K562 (cell line): ENCODE measurements at regions not wholly inside any gene's neighbourhood (a gene's known extent, or its start where the extent isn't known, plus 50 kb on each side); places are given as distances from the start of the nearest gene placed in this dataset.

Source experiments
- BCL6 ChIP-seq: fragments of 250-450 bp; sonication (Bioruptor Pico); IDR thresholded peaks from 2 replicates; pipeline ENCODE4 v1.4.0; 2020
- CREBBP ChIP-seq: IDR thresholded peaks from one replicate; pipeline ENCODE4 v1.6.1; 2012; ENCODE audit warnings: low read depth, mild to moderate bottlenecking, control low read depth, inconsistent platforms, low read length
- CSDE1 ChIP-seq, 2 experiments: fragments of 450-650 bp; IDR thresholded peaks; 2 replicates each; pipeline ENCODE4 v1.6.1; 2016; ENCODE audit warnings: mild to moderate bottlenecking in 1 of 2
- HDAC1 ChIP-seq, 2 experiments: fragments of 450-650 bp; IDR thresholded peaks; 2 replicates each; pipeline ENCODE4 v1.6.1; 2016 to 2017; ENCODE audit warnings: inconsistent platforms in 1 of 2, mild to moderate bottlenecking in 1 of 2, moderate library complexity in 1 of 2
- POLR2AphosphoS5 ChIP-seq: IDR thresholded peaks from 2 replicates; pipeline ENCODE4 v1.6.1; 2011; ENCODE audit warnings: mild to moderate bottlenecking, low read depth, low read length, moderate library complexity; ENCODE audit not compliant: control insufficient read depth, insufficient read depth
- RAD21 ChIP-seq, 2 experiments: fragments of 250-450 bp in 1 of 2; fragments of 450-650 bp in 1 of 2; sonication (Bioruptor Pico) in 1 of 2; formaldehyde crosslinking in 1 of 2; IDR thresholded peaks in 1 of 2; conservative IDR thresholded peaks in 1 of 2; 2 replicates each; pipeline versions ENCODE4 v1.4.0 to v1.8.0; 2020 to 2022; ENCODE audit warnings: mild to moderate bottlenecking in 2 of 2, moderate library complexity in 1 of 2
- RNF2 ChIP-seq: sonication (generic); IDR thresholded peaks from 2 replicates; pipeline ENCODE4 v1.6.1; 2016
- ZBTB11 ChIP-seq, 3 experiments: fragments of 200-800 bp in 1 of 3; fragments of 250-450 bp in 1 of 3; fragments of 450-650 bp in 1 of 3; sonication (Bioruptor Pico) in 1 of 3; sonication (Bioruptor generic) in 1 of 3; formaldehyde crosslinking in 1 of 3; IDR thresholded peaks; 2 replicates each; pipeline versions ENCODE4 v1.6.1 to v1.8.0; 2016 to 2022; ENCODE audit warnings: mild to moderate bottlenecking in 2 of 3, missing genetic modification characterization in 2 of 3, missing compliant biosample characterization in 1 of 3, moderate library complexity in 1 of 3
- ZFP91 ChIP-seq: sonication (generic); formaldehyde crosslinking; IDR thresholded peaks from 2 replicates; pipeline ENCODE4 v1.8.0; 2022; ENCODE audit warnings: mild to moderate bottlenecking, missing genetic modification reagents
- ZNF133 ChIP-seq: fragments of 250-450 bp; sonication (Bioruptor Pico); IDR thresholded peaks from 2 replicates; pipeline ENCODE4 v1.4.0; 2020; ENCODE audit warnings: mild to moderate bottlenecking
- ZNF512 ChIP-seq: IDR thresholded peaks from 2 replicates; pipeline ENCODE4 v1.6.1; 2016; ENCODE audit warnings: missing genetic modification characterization, missing compliant biosample characterization
- TF ChIP-seq, protein P1 (sequence below), 2 experiments: IDR thresholded peaks; 2 replicates each; pipeline ENCODE4 v1.6.1; 2012; ENCODE audit warnings: improper control_type of control experiment in 2 of 2, low read depth in 2 of 2, low read length in 2 of 2, borderline replicate concordance in 1 of 2
- TF ChIP-seq, protein P2 (sequence below): fragments of 450-650 bp; formaldehyde crosslinking; IDR thresholded peaks from 2 replicates; pipeline ENCODE4 v1.4.0; 2020; ENCODE audit warnings: mild to moderate bottlenecking, mixed read lengths
- TF ChIP-seq, protein P3 (sequence below), 3 experiments: IDR thresholded peaks in 2 of 3; conservative IDR thresholded peaks in 1 of 3; 2 replicates each; pipeline ENCODE4 v1.5.1; 2011 to 2012; ENCODE audit warnings: low read length in 3 of 3, mild to moderate bottlenecking in 3 of 3, control low read depth in 2 of 3, improper control_type of control experiment in 1 of 3, inconsistent platforms in 1 of 3, low read depth in 1 of 3, mixed read lengths in 1 of 3, moderate library complexity in 1 of 3; ENCODE audit not compliant: insufficient read depth in 2 of 3

DNA sequence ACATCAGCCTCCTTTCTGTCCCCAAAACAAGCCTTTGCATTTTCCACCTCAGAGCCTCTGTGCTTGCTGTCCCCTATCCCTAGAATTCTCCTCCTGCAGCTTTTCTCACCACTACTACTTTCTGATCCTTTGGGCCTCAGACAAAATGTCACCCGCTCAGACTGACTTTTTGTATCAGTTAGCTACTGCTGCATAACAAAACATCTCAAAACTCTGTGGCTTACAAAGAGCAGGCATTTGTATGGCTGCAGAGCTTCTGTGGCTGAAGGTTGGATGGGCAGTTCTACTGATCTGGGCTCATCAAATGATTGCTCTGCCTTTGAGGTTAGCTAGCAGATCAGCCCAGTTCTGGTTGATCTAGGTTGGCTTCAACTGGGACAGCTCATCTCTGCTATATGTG is 248.7 kb downstream of the MN1 start:
- no peak for TF ChIP-seq POLR2AphosphoS5
- no peak for TF ChIP-seq BCL6
- TF ChIP-seq, protein P1, sequence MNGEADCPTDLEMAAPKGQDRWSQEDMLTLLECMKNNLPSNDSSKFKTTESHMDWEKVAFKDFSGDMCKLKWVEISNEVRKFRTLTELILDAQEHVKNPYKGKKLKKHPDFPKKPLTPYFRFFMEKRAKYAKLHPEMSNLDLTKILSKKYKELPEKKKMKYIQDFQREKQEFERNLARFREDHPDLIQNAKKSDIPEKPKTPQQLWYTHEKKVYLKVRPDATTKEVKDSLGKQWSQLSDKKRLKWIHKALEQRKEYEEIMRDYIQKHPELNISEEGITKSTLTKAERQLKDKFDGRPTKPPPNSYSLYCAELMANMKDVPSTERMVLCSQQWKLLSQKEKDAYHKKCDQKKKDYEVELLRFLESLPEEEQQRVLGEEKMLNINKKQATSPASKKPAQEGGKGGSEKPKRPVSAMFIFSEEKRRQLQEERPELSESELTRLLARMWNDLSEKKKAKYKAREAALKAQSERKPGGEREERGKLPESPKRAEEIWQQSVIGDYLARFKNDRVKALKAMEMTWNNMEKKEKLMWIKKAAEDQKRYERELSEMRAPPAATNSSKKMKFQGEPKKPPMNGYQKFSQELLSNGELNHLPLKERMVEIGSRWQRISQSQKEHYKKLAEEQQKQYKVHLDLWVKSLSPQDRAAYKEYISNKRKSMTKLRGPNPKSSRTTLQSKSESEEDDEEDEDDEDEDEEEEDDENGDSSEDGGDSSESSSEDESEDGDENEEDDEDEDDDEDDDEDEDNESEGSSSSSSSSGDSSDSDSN (IDR thresholded peaks at IDR 0.05; ENCODE audit: borderline replicate concordance in 1 of 2, low read depth in 2 of 2, low read length in 2 of 2) = no peak
- TF ChIP-seq ZFP91 (CRISPR knock-in tag) = no peak
- TF ChIP-seq ZNF133 (CRISPR knock-in tag) = no peak
- no peak for TF ChIP-seq CREBBP
- TF ChIP-seq, protein P2, sequence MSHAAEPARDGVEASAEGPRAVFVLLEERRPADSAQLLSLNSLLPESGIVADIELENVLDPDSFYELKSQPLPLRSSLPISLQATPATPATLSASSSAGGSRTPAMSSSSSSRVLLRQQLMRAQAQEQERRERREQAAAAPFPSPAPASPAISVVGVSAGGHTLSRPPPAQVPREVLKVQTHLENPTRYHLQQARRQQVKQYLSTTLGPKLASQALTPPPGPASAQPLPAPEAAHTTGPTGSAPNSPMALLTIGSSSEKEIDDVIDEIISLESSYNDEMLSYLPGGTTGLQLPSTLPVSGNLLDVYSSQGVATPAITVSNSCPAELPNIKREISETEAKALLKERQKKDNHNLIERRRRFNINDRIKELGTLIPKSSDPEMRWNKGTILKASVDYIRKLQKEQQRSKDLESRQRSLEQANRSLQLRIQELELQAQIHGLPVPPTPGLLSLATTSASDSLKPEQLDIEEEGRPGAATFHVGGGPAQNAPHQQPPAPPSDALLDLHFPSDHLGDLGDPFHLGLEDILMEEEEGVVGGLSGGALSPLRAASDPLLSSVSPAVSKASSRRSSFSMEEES (CRISPR knock-in tag) = no peak
- TF ChIP-seq ZBTB11 (CRISPR knock-in tag; IDR thresholded peaks at IDR 0.05) = no peak
- TF ChIP-seq, protein P3, sequence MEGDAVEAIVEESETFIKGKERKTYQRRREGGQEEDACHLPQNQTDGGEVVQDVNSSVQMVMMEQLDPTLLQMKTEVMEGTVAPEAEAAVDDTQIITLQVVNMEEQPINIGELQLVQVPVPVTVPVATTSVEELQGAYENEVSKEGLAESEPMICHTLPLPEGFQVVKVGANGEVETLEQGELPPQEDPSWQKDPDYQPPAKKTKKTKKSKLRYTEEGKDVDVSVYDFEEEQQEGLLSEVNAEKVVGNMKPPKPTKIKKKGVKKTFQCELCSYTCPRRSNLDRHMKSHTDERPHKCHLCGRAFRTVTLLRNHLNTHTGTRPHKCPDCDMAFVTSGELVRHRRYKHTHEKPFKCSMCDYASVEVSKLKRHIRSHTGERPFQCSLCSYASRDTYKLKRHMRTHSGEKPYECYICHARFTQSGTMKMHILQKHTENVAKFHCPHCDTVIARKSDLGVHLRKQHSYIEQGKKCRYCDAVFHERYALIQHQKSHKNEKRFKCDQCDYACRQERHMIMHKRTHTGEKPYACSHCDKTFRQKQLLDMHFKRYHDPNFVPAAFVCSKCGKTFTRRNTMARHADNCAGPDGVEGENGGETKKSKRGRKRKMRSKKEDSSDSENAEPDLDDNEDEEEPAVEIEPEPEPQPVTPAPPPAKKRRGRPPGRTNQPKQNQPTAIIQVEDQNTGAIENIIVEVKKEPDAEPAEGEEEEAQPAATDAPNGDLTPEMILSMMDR (IDR thresholded peaks at IDR 0.05 in 2 of 3, conservative IDR thresholded peaks at IDR 0.05 in 1 of 3; ENCODE audit: insufficient read depth in 2 of 3, low read depth in 1 of 3, low read length in 3 of 3) = no peak
- TF ChIP-seq RNF2 = no peak
- no peak for TF ChIP-seq CSDE1 (IDR thresholded peaks at IDR 0.05)
- TF ChIP-seq HDAC1 (IDR thresholded peaks at IDR 0.05) = no peak
- TF ChIP-seq RAD21 (CRISPR knock-in tag; conservative IDR thresholded peaks at IDR 0.05 in 1 of 2, IDR thresholded peaks at IDR 0.05 in 1 of 2) = no peak
- TF ChIP-seq ZNF512 (tag) = no peak
